ENCODE measurements at regions not wholly inside any gene's neighbourhood (a gene's known extent, or its start where the extent isn't known, plus 50 kb on each side); places are given as distances from the start of the nearest gene placed in this dataset.

- peak overlapping the region; percentile 96 for H2BK120ac ChIP-seq (replicated peaks; ENCODE audit: low read depth, low read length)
- no peak for DNase-seq (ENCODE audit: low read depth in 1 of 2, low spot score in 2 of 2)
- H3K79me2 ChIP-seq (ENCODE audit: control insufficient read depth in 1 of 2, insufficient read depth in 2 of 2, low read length in 2 of 2) = peaks cover 7 to 37% of the 10 kb centered on the region in 2 experiments; a peak in 3 of 4 replicates
- 43% methylated on average over 10 of the region's 10 CpGs; no CpG with 5 or more reads in 1 of the 2 experiments for WGBS, 2 experiments (ENCODE audit: extremely low coverage in 1 of 2, insufficient coverage in 1 of 2, insufficient read length in 1 of 2, insufficient replicate concordance in 2 of 2, low coverage in 1 of 2, low lambda C conversion rate in 2 of 2, missing lambda C conversion rate in 1 of 2)
- H2BK5ac ChIP-seq (ENCODE audit: low read depth, low read length) = peak overlapping the region; percentile 87; the same call in 1 of the 2 replicates
- peak overlapping the region; percentile 53 for H4K5ac ChIP-seq (ENCODE audit: insufficient read length, low read depth, low read length)
- peaks cover 0 to 12% (median 1%) of the 10 kb centered on the region in 4 experiments; a peak in 3 of 8 replicates for H3K36me3 ChIP-seq (ENCODE audit: control insufficient read depth in 2 of 4, insufficient read depth in 4 of 4, low read length in 3 of 4)
- H4K20me1 ChIP-seq (replicated peaks in 1 of 2; ENCODE audit: control insufficient read depth in 1 of 2, insufficient read depth in 2 of 2, low read length in 2 of 2) = no peaks in the 10 kb centered on the region
- H3K4ac ChIP-seq (replicated peaks; ENCODE audit: insufficient read length, low read depth, low read length) = no peak overlapping the region
- peak overlapping the region; percentile 54 to 69 for H3K4me2 ChIP-seq (ENCODE audit: insufficient read depth in 1 of 2, low read depth in 2 of 2, low read length in 2 of 2)
- H4K8ac ChIP-seq (ENCODE audit: extremely low read depth, insufficient read depth, low read length) = no peak overlapping the region
- peak overlapping the region; percentile 78; the same call in 1 of the 2 replicates for H3K27ac ChIP-seq (ENCODE audit: low read depth, low read length)
- ChIA-PET CTCF (ENCODE audit: partially characterized antibody) (interaction anchor here (1.3 kb wide), 2 partner anchors 19 to 121 kb away, joined by 3 to 4 read pairs; no protein-coding TSS in a partner anchor), POLR2A (ENCODE audit: partially characterized antibody) (interaction anchor here (1.3 to 6.8 kb wide), 3 partner anchors 10 to 16 kb away, joined by 6 to 79 read pairs (median 19); no protein-coding TSS in a partner anchor)
- H2BK20ac ChIP-seq (ENCODE audit: low read length) = peak overlapping the region; percentile 74
- 0 out of 7 replicates have a peak overlapping the region, but pooled peaks of 1 of the 4 experiments have one; percentile 20 for H3K9ac ChIP-seq (replicated peaks in 1 of 4; ENCODE audit: extremely low read depth in 1 of 4, low read depth in 3 of 4, low read length in 3 of 4)
- H3K27me3 ChIP-seq (replicated peaks in 1 of 4; ENCODE audit: control insufficient read depth in 3 of 4, extremely low read depth in 1 of 4, insufficient read depth in 3 of 4, low read length in 3 of 4) = no peaks in the 10 kb centered on the region
- peak overlapping the region in 2 of 4 experiments; percentile 13 to 38; a peak in 2 of 8 replicates for H3K4me3 ChIP-seq (ENCODE audit: extremely low read depth in 1 of 4, insufficient read depth in 2 of 4, low read depth in 3 of 4, low read length in 4 of 4)
- peak overlapping the region; percentile 94 for H4K91ac ChIP-seq (replicated peaks; ENCODE audit: insufficient read length, low read length)
- no peak overlapping the region for H2AFZ ChIP-seq (ENCODE audit: low read length)
- H2BK15ac ChIP-seq (ENCODE audit: low read length) = no peak overlapping the region
- H3K4me1 ChIP-seq (replicated peaks in 1 of 4; ENCODE audit: control insufficient read depth in 3 of 4, insufficient read depth in 4 of 4, low read length in 3 of 4) = peaks cover 0 to 27% (median 17%) of the 10 kb centered on the region in 4 experiments; a peak in 4 of 7 replicates
- no peak for TF ChIP-seq BRCA1 (IDR thresholded peaks at IDR 0.05; ENCODE audit: low read depth, low read length)
- no peak for TF ChIP-seq NRF1 (IDR thresholded peaks at IDR 0.05; ENCODE audit: low read depth, low read length)
- TF ChIP-seq RNF2 (IDR thresholded peaks at IDR 0.05; ENCODE audit: borderline replicate concordance, low read depth, low read length, missing control alignments, poor library complexity, severe bottlenecking) = no peak
- no peak for TF ChIP-seq ZNF274 (IDR thresholded peaks at IDR 0.05; ENCODE audit: borderline replicate concordance, extremely low read depth, low read length)
- no peak for TF ChIP-seq POLR2AphosphoS5 (IDR thresholded peaks at IDR 0.05; ENCODE audit: low read depth, low read length)
- TF ChIP-seq SIX5 (IDR thresholded peaks at IDR 0.05; ENCODE audit: low read depth, low read length) = no peak
- no peak for TF ChIP-seq SRF (IDR thresholded peaks at IDR 0.05; ENCODE audit: low read depth, low read length)
- TF ChIP-seq JUND (IDR thresholded peaks at IDR 0.05; ENCODE audit: low read length) = no peak
- TF ChIP-seq FOSL1 (IDR thresholded peaks at IDR 0.05; ENCODE audit: insufficient read depth, low read depth, low read length) = no peak
- no peak for TF ChIP-seq EGR1 (IDR thresholded peaks at IDR 0.05; ENCODE audit: borderline replicate concordance, low read depth, low read length)
- TF ChIP-seq HDAC6 (IDR thresholded peaks at IDR 0.05; ENCODE audit: low read depth, low read length) = no peak
- TF ChIP-seq CEBPB (IDR thresholded peaks at IDR 0.05; ENCODE audit: low read depth, low read length) = no peak
- H2AK5ac ChIP-seq (ENCODE audit: low read depth, low read length) = peak overlapping the region; percentile 2; the same call in 1 of the 2 replicates
- no peak overlapping the region for H3K56ac ChIP-seq (replicated peaks; ENCODE audit: insufficient read length, low read depth, low read length)
- no peaks in the 10 kb centered on the region for H3K9me3 ChIP-seq (ENCODE audit: insufficient read depth in 2 of 2, low read depth in 1 of 2, low read length in 1 of 2)
- H3K23me2 ChIP-seq (ENCODE audit: low read depth, low read length) = no peaks in the 10 kb centered on the region
- peak; percentile 28 for FAIRE-seq
- H3K79me1 ChIP-seq (ENCODE audit: low read depth, low read length) = no peaks in the 10 kb centered on the region
- peak overlapping the region; percentile 65 for H3K18ac ChIP-seq (ENCODE audit: extremely low read depth, low read length)
- H3K14ac ChIP-seq (ENCODE audit: insufficient read length) = no peak overlapping the region
- no peak overlapping the region for H3K23ac ChIP-seq (ENCODE audit: insufficient read length)
- peak overlapping the region; percentile 32; the same call in 1 of the 2 replicates for H2BK12ac ChIP-seq (ENCODE audit: low read depth, low read length)
These were observed 803.9 kb upstream of the CDH10 start for GRCh38 chr5:25448646-25449045.

All from H1 (cell line).